GM18502 (cell line): ENCODE measurements at regions not wholly inside any gene's neighbourhood (a gene's known extent, or its start where the extent isn't known, plus 50 kb on each side); places are given as distances from the start of the nearest gene placed in this dataset.

ENCODE experiments used
- ATAC-seq: cut with Tn5 transposase; IDR thresholded peaks from one replicate; pipeline ENCODE4 v1.9.1; 2021; ENCODE audit warnings: mild to moderate bottlenecking; ENCODE audit not compliant: unreplicated experiment, poor library complexity

- no peak for ATAC-seq
Measured at GRCh38 chr12:20199780-20200179, 168.6 kb upstream of the PDE3A start.

GRCh38 chr12:20201733-20202132 is 166.6 kb upstream of the PDE3A start:
- no peak for ATAC-seq

GRCh38 chr12:20205854-20206253 is 162.5 kb upstream of the PDE3A start:
- ATAC-seq, result no peak

- ATAC-seq, result no peak
Measured at GRCh38 chr12:20206410-20206809, 161.9 kb upstream of the PDE3A start.

- no peak for ATAC-seq
Measured at GRCh38 chr12:20210621-20211215, 157.6 kb upstream of the PDE3A start.

DNA sequence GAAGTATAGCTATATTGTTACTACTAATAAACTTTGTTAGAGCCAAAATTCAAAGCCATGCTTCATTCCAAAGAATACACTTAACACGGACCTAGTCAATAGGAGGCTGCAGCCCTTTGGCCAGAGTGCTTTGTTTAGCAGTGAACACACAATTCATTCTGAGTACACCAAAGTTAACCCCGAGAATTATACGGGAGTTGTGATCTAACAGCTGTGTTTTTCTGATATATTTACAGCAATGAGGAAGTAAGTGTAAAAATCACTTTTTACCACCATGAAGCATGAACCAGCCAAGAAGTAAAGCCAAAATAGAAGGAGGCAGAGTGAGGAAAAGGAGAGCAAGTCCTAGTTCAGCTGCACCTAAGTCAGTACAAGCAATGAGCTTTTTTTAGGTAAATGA is 156.8 kb upstream of the PDE3A start:
- ATAC-seq, result no peak

DNA sequence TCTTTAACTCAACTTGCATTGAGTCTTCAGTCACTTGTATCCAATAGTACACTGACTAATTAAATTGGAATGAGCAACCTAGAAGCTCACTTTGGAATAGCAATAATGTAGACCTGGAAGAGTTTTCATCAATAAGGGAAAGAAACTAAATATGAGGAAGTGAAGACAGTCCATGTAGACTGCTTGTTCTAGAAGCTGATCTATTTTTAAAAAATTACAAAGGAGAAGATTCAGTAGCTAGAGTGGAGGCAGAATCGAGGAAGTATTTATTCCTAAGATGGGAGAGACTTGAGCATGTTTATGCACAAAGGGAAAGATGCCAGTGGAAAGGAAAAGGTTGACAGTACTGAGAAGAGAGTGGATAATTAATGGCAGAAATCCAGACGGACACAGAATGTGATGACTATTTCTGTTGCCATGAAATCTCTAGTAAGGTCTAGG is 156.3 kb upstream of the PDE3A start:
- ATAC-seq, result no peak

DNA sequence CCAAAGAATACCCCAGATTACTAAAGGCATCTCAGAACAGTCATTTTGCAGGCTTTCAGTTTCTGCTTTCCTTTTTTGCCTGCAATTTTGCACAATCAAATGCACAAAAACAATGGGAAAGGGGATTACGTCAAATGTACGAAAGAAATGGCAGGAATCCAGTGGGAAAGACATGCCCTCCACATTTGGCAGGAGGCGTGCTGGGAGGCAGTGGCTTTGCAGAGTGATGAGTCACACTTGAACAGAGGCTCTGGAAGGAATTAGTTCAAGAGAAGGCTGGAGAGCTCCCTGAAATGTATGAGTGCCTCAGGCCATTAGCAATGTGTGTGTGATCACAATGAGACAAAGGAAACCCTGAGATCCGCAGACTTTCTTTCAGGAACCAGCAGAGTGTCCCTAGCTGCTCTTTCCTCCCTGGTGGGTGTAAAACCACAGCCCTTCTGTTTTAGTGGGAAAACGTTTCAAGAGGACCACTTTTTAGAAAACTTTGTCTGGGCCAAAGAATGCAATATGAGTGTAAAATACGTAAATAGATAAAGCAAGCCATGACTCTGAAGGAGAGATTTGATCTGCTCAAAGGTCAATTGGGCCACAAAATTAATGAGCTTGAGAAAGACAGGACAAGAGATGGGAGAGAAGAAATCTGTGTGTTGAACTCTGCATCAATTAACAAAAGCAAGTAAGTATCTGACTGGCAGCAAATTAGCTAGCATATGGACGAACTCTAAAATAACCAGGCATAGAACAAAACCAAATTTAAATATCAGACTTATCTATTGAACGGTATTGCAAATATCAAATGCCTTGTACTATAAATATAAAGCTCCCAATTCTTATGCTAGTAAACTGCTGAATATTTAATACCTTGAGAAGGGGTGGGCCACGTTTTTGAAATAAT is 155.4 kb upstream of the PDE3A start:
- no peak for ATAC-seq

DNA sequence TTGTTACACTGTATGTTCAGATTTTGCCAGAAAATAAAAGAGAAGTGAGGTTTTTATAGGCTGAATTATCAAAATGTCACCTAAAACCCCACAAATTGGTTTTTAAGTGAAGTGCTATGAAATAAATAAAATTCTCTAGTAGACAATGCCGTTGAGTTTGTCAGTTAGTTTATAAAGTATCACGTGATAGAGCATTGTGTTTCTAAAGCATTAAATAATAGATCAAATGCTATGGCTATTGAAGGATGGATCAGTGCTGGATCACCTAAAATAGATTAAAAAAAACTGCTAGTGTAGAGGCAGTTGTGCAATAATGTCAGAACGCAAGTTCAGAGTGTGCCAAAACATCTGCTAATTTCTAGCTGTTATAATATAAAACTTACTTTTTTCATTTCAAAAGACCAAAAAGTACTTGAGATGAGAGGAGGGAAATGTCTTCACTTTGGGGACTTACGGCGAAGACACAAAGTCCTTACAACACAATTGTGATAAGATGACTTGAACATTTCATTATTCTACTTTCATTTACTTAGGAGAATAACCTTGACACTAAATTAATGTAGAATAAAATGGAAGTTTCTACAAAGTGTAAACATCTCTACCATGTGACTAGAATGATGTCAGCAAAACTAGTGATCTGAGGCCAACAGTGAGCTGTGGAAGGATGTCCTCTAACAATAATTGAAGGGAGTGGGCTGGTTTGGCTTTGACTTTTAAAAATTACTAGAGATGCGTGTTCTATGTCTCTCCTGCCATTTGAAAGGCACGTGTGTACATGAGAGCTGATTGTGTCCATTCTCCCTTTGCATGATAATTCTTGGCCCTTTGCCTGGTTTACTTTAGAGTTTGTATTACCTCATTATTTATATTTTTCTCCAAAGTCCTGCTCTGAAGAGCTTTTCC is 154.4 kb upstream of the PDE3A start:
- no peak for ATAC-seq

DNA sequence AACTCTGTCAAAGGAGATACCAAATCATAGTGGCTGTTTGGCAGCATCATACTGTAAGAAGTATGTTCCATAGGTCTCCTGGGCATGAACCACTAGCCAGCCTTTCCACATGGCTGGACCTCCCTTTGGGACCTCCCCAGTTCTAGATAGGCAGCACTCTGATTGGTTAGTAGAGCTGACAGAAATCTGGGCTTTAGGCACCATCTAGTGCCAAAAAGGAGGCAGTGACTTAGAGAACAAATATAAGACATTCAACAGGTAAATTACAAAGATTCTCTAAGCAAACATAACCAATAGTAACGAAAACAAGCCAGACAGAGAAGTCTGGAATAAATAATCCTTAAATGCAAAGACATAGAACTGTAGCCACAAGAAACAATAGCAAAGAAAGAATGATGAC is 148.0 kb upstream of the PDE3A start:
- ATAC-seq, result no peak

GRCh38 chr12:20232931-20233675 is 135.2 kb upstream of the PDE3A start:
- ATAC-seq, result no peak

GRCh38 chr12:20234474-20234873 is 133.9 kb upstream of the PDE3A start:
- ATAC-seq, result no peak

- ATAC-seq, result no peak
Measured at GRCh38 chr12:20237091-20237490, 131.2 kb upstream of the PDE3A start.

GRCh38 chr12:20245491-20245890 is 122.8 kb upstream of the PDE3A start:
- ATAC-seq, result no peak

GRCh38 chr12:20248646-20249045 is 119.7 kb upstream of the PDE3A start:
- ATAC-seq, result no peak

DNA sequence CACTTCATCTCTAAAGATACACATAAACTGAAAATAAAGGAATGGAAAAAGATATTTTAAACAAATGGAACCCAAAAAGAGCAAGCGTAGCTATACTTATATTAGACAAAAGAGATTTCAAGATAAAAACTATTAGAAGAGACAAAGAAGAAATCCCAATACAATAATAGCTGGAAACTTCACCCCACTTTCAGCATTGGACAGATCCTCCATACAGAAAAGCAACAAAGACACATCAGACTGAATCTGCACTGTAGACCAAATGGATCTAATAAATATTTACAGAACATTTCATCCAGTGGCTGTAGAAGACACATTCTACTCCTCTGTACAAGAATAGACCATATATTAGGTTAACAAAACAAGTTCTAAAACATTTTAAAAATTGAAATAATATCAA is 117.6 kb upstream of the PDE3A start:
- no peak for ATAC-seq

DNA sequence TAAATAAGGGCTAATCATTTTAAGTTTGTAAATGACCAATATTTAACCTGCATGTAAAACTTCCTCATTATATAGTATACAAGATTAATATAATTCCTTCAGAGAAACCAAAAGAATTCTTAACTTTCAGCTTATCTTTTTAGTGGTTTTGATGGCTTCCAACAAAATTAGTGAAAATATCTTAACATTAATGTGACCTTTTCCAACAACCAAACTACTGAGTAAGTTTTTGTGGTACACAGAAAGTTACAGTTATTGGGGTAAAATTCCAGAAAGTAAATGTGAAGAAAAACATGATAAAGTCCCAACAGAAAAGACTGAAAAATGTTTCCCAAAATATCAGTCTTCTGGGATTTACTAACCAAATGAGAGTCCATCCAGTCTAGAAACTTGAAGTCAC is 111.0 kb upstream of the PDE3A start:
- no peak for ATAC-seq

- no peak for ATAC-seq
Measured at GRCh38 chr12:20259786-20260185, 108.6 kb upstream of the PDE3A start.

DNA sequence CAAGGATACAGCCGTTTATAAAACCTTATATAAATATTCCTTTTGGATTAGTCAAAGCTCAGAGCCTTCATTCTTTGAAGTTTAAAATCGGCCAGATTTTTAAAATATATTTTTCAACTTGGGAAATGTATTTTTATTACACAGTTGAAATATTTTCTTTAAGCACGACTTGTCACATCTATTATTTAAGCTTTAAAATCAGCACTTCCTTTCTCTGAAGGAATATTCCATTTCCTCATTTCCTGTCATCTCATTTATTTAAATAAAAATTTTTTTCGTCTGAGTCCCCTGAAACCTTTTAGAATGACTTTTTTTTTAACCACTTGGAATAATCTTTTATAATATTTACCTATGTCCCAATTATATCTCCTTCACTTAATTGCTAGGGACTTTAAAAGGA is 107.5 kb upstream of the PDE3A start:
- ATAC-seq, result no peak

DNA sequence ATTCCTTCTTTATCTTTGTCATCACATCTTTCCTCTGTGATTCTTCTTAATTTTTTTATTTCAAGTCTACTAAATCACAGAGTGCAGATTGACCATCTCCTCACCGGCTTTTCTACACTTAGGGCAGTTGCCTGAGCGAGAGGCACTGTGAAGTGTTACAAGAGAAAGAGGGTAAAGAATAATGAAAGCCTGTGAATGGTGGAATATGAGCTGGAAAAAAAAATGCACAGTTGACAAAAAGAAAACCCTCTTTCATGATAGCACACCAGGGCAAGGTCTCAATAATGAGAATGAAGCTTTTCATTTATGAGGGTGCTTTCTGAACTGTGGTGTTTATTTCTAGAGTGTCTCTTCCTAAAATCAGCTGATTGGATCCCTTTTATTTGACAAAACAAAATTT is 106.2 kb upstream of the PDE3A start:
- no peak for ATAC-seq
